Panc1 (cell line): ENCODE measurements at regions not wholly inside any gene's neighbourhood (a gene's known extent, or its start where the extent isn't known, plus 50 kb on each side); places are given as distances from the start of the nearest gene placed in this dataset.

Experiments
- CTCF ChIP-seq: fragments of 450-650 bp; IDR thresholded peaks from 2 replicates; pipeline ENCODE4 v1.5.1; 2017; ENCODE audit warnings: mild to moderate bottlenecking
- POLR2AphosphoS5 ChIP-seq: IDR thresholded peaks from 2 replicates; pipeline ENCODE4 v1.6.1; 2012; ENCODE audit warnings: mild to moderate bottlenecking, low read depth, low read length, moderate library complexity
- TCF7L2 ChIP-seq: IDR thresholded peaks from 2 replicates; pipeline ENCODE4 v1.6.1; 2011; ENCODE audit warnings: mild to moderate bottlenecking, low read depth, low read length, inconsistent platforms

GRCh38 chr20:48483334-48484066 is 344.3 kb downstream of the PREX1 start:
- no peak for TF ChIP-seq CTCF
- TF ChIP-seq POLR2AphosphoS5, result no peak
- no peak for TF ChIP-seq TCF7L2
